ENCODE measurements at regions not wholly inside any gene's neighbourhood (a gene's known extent, or its start where the extent isn't known, plus 50 kb on each side); places are given as distances from the start of the nearest gene placed in this dataset.

- Histone ChIP-seq H3K27ac (ENCODE audit: low read length) (no peak overlapping the region), H3K9me3 (ENCODE audit: control insufficient read depth, low read depth, low read length) (no peaks in the 10 kb centered on the region), H3K9ac (ENCODE audit: low read length) (no peak overlapping the region), H3K36me3 (ENCODE audit: control insufficient read depth, low read depth, low read length) (no peaks in the 10 kb centered on the region), H3K4me1 (ENCODE audit: control insufficient read depth, low read depth, low read length) (peaks cover 6% of the 10 kb centered on the region), H3K4me3 (ENCODE audit: low read length) (no peak overlapping the region), H3K27me3 (ENCODE audit: control insufficient read depth, insufficient read depth, low read length) (no peaks in the 10 kb centered on the region)
These were observed 549.2 kb upstream of the GRAMD2B start for GRCh38 chr5:125874057-125874456.

GRCh38 chr5:125874717-125875116 lies 548.5 kb upstream of the GRAMD2B start:
- no peaks in the 10 kb centered on the region for H3K27me3 ChIP-seq (ENCODE audit: control insufficient read depth, insufficient read depth, low read length)
- H3K27ac ChIP-seq (ENCODE audit: low read length) = no peak overlapping the region
- H3K36me3 ChIP-seq (ENCODE audit: control insufficient read depth, low read depth, low read length) = no peaks in the 10 kb centered on the region
- H3K4me3 ChIP-seq (ENCODE audit: low read length) = no peak overlapping the region
- no peak overlapping the region for H3K9ac ChIP-seq (ENCODE audit: low read length)
- no peaks in the 10 kb centered on the region for H3K9me3 ChIP-seq (ENCODE audit: control insufficient read depth, low read depth, low read length)
- peaks cover 6% of the 10 kb centered on the region for H3K4me1 ChIP-seq (ENCODE audit: control insufficient read depth, low read depth, low read length)

GRCh38 chr5:125877248-125877647 lies 546.0 kb upstream of the GRAMD2B start:
- Histone ChIP-seq H3K4me3 (ENCODE audit: low read length) (no peak overlapping the region), H3K27me3 (ENCODE audit: control insufficient read depth, insufficient read depth, low read length) (no peaks in the 10 kb centered on the region), H3K4me1 (ENCODE audit: control insufficient read depth, low read depth, low read length) (peaks cover 3% of the 10 kb centered on the region), H3K9me3 (ENCODE audit: control insufficient read depth, low read depth, low read length) (no peaks in the 10 kb centered on the region), H3K9ac (ENCODE audit: low read length) (no peak overlapping the region), H3K36me3 (ENCODE audit: control insufficient read depth, low read depth, low read length) (no peaks in the 10 kb centered on the region), H3K27ac (ENCODE audit: low read length) (no peak overlapping the region)

DNA sequence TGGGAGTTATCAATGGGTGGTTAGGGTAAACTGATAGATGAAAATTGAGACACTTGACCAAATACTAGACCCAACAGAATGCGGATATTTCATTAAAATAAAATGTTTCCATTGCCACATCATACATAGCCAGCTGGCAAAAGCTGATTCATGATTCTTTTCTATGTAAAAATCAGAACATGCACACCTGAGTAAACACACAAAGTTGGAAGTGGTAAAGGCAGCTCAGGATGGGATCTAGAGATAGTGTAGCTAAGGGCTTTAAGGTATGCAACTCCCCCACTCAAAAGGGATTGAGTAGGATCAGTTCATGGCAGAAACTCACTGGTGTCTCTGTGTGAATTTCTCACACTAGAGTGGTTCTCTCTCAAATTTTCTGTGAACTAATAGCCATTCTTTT lies 541.1 kb upstream of the GRAMD2B start:
- Histone ChIP-seq H3K27ac (ENCODE audit: low read length) (no peak overlapping the region), H3K27me3 (ENCODE audit: control insufficient read depth, insufficient read depth, low read length) (no peaks in the 10 kb centered on the region), H3K4me1 (ENCODE audit: control insufficient read depth, low read depth, low read length) (peaks cover 3% of the 10 kb centered on the region), H3K4me3 (ENCODE audit: low read length) (no peak overlapping the region), H3K9ac (ENCODE audit: low read length) (no peak overlapping the region), H3K36me3 (ENCODE audit: control insufficient read depth, low read depth, low read length) (no peaks in the 10 kb centered on the region), H3K9me3 (ENCODE audit: control insufficient read depth, low read depth, low read length) (no peaks in the 10 kb centered on the region)

GRCh38 chr5:125883223-125883622 lies 540.0 kb upstream of the GRAMD2B start:
- Histone ChIP-seq H3K9me3 (ENCODE audit: control insufficient read depth, low read depth, low read length) (no peaks in the 10 kb centered on the region), H3K27me3 (ENCODE audit: control insufficient read depth, insufficient read depth, low read length) (no peaks in the 10 kb centered on the region), H3K27ac (ENCODE audit: low read length) (no peak overlapping the region), H3K36me3 (ENCODE audit: control insufficient read depth, low read depth, low read length) (no peaks in the 10 kb centered on the region), H3K9ac (ENCODE audit: low read length) (no peak overlapping the region), H3K4me1 (ENCODE audit: control insufficient read depth, low read depth, low read length) (peaks cover 3% of the 10 kb centered on the region), H3K4me3 (ENCODE audit: low read length) (no peak overlapping the region)

DNA sequence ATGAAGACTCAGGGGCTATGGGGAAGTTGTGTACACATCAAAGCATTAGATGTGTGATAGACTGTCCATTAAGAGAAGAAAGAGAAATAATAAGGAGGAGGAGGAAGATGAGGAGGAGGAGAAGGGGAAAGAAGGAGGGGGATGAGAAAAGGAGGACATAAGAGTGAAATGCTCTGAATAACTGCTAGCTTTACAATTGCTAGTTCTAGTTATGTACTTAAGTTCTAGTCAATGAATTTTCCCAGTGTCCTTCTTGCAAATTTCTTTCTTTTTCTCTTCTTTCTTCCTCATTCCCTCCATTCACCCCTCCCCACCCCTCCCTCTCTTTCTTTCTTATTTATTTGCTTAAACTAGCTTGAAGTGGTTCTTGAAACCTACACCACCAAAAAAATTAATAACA lies 534.9 kb upstream of the GRAMD2B start:
- H3K36me3 ChIP-seq (ENCODE audit: control insufficient read depth, low read depth, low read length) = no peaks in the 10 kb centered on the region
- H3K9me3 ChIP-seq (ENCODE audit: control insufficient read depth, low read depth, low read length) = no peaks in the 10 kb centered on the region
- H3K4me1 ChIP-seq (ENCODE audit: control insufficient read depth, low read depth, low read length) = no peaks in the 10 kb centered on the region
- no peak overlapping the region for H3K4me3 ChIP-seq (ENCODE audit: low read length)
- H3K27me3 ChIP-seq (ENCODE audit: control insufficient read depth, insufficient read depth, low read length) = no peaks in the 10 kb centered on the region
- H3K27ac ChIP-seq (ENCODE audit: low read length) = no peak overlapping the region
- no peak overlapping the region for H3K9ac ChIP-seq (ENCODE audit: low read length)

DNA sequence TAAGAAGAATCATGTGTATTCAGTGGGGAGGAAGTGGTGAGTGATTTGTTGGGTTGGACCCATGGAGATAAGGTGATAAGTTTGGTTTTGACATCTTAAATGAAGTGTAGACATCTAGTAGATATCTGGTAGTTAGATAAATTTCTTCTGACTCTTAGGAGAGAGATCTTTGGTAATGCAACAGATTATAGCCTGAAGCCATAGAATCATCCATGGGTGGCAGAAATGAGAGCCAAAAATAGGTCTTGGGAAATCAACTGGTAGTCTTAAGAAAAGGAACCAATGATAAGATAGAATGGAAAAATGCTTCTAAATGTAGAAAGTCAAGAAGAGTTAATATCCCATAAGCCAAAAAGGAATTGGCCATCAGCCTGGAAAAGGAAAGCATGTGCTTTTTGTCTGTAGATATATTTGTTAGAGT lies 532.7 kb upstream of the GRAMD2B start:
- Histone ChIP-seq H3K4me3 (ENCODE audit: low read length) (no peak overlapping the region), H3K27me3 (ENCODE audit: control insufficient read depth, insufficient read depth, low read length) (no peaks in the 10 kb centered on the region), H3K27ac (ENCODE audit: low read length) (no peak overlapping the region), H3K36me3 (ENCODE audit: control insufficient read depth, low read depth, low read length) (no peaks in the 10 kb centered on the region), H3K4me1 (ENCODE audit: control insufficient read depth, low read depth, low read length) (no peaks in the 10 kb centered on the region), H3K9me3 (ENCODE audit: control insufficient read depth, low read depth, low read length) (no peaks in the 10 kb centered on the region), H3K9ac (ENCODE audit: low read length) (no peak overlapping the region)

GRCh38 chr5:125891061-125891725 lies 532.0 kb upstream of the GRAMD2B start:
- no peaks in the 10 kb centered on the region for H3K36me3 ChIP-seq (ENCODE audit: control insufficient read depth, low read depth, low read length)
- no peak overlapping the region for H3K27ac ChIP-seq (ENCODE audit: low read length)
- no peaks in the 10 kb centered on the region for H3K27me3 ChIP-seq (ENCODE audit: control insufficient read depth, insufficient read depth, low read length)
- H3K4me3 ChIP-seq (ENCODE audit: low read length) = no peak overlapping the region
- no peaks in the 10 kb centered on the region for H3K4me1 ChIP-seq (ENCODE audit: control insufficient read depth, low read depth, low read length)
- H3K9ac ChIP-seq (ENCODE audit: low read length) = no peak overlapping the region
- no peaks in the 10 kb centered on the region for H3K9me3 ChIP-seq (ENCODE audit: control insufficient read depth, low read depth, low read length)

DNA sequence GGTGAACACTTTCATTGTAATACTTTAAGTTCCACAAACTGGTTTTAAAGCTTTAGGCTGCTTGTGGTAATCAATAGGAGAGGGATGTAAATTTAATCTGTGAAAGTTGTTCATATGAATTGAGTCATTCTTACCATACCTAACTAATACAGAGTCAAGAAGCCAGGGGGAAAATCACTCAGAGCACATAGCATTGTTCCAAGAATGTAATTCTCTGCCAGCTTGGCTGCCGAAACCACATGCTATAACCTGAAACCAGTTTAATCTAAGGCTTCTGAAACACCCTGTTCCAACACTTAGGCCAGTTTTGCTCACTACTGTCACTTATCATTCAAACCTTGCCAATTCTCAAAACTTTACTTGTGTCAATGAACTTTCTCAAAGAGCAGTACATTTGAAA lies 528.8 kb upstream of the GRAMD2B start:
- H3K4me3 ChIP-seq (ENCODE audit: low read length) = no peak overlapping the region
- no peaks in the 10 kb centered on the region for H3K27me3 ChIP-seq (ENCODE audit: control insufficient read depth, insufficient read depth, low read length)
- H3K27ac ChIP-seq (ENCODE audit: low read length) = no peak overlapping the region
- no peaks in the 10 kb centered on the region for H3K36me3 ChIP-seq (ENCODE audit: control insufficient read depth, low read depth, low read length)
- H3K4me1 ChIP-seq (ENCODE audit: control insufficient read depth, low read depth, low read length) = no peaks in the 10 kb centered on the region
- H3K9me3 ChIP-seq (ENCODE audit: control insufficient read depth, low read depth, low read length) = no peaks in the 10 kb centered on the region
- H3K9ac ChIP-seq (ENCODE audit: low read length) = no peak overlapping the region

DNA sequence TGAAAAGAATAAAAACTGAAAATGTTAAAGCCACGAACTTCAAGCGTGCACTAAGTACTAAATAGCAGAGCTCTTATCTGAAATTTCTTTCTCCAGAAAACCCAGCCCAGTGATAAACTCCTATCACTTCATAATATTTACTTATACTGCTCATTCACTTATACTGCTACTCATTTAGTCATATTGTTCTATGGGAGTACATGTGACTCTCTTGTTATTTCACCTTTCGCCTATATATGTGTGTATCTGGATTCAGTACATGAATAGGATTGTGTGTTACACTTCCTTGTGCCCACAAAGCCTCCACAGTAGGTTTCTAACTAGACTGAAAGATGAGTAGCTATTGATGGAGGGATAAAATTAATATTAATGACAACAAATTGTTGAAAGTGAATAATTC lies 526.8 kb upstream of the GRAMD2B start:
- H3K9me3 ChIP-seq (ENCODE audit: control insufficient read depth, low read depth, low read length) = no peaks in the 10 kb centered on the region
- no peaks in the 10 kb centered on the region for H3K4me1 ChIP-seq (ENCODE audit: control insufficient read depth, low read depth, low read length)
- no peak overlapping the region for H3K9ac ChIP-seq (ENCODE audit: low read length)
- no peaks in the 10 kb centered on the region for H3K36me3 ChIP-seq (ENCODE audit: control insufficient read depth, low read depth, low read length)
- no peaks in the 10 kb centered on the region for H3K27me3 ChIP-seq (ENCODE audit: control insufficient read depth, insufficient read depth, low read length)
- H3K27ac ChIP-seq (ENCODE audit: low read length) = no peak overlapping the region
- H3K4me3 ChIP-seq (ENCODE audit: low read length) = no peak overlapping the region

- Histone ChIP-seq H3K36me3 (ENCODE audit: control insufficient read depth, low read depth, low read length) (no peaks in the 10 kb centered on the region), H3K27me3 (ENCODE audit: control insufficient read depth, insufficient read depth, low read length) (no peaks in the 10 kb centered on the region), H3K27ac (ENCODE audit: low read length) (no peak overlapping the region), H3K4me3 (ENCODE audit: low read length) (no peak overlapping the region), H3K9ac (ENCODE audit: low read length) (no peak overlapping the region), H3K9me3 (ENCODE audit: control insufficient read depth, low read depth, low read length) (no peaks in the 10 kb centered on the region), H3K4me1 (ENCODE audit: control insufficient read depth, low read depth, low read length) (no peaks in the 10 kb centered on the region)
These were observed 526.1 kb upstream of the GRAMD2B start for GRCh38 chr5:125897089-125897488.

DNA sequence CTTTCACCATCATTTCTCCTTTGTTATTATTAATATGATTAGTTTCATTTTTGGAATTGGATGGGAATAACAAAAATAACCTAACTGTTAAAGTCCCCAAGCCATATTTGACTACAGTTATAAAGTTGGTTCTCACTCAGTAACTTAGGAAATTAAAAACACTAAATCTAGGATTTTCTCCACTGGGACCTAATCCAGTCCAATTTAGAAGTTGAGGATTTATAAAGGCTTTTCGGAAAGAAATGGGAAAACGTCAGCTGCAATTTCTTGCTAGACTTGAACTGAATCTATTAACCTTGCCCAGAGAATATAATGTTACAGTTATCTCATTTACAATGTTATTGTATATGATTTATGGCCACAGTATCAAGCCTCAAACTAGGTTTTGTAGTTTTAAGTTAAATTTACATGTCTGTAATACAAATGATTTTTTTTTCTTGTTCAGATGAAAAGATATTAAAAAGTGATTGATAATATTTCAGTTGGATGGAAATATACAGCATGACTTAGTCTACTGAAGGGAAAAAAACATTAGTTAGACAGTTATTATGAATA lies 524.3 kb upstream of the GRAMD2B start:
- H3K27me3 ChIP-seq (ENCODE audit: control insufficient read depth, insufficient read depth, low read length) = no peaks in the 10 kb centered on the region
- no peaks in the 10 kb centered on the region for H3K36me3 ChIP-seq (ENCODE audit: control insufficient read depth, low read depth, low read length)
- H3K4me1 ChIP-seq (ENCODE audit: control insufficient read depth, low read depth, low read length) = no peaks in the 10 kb centered on the region
- no peak overlapping the region for H3K4me3 ChIP-seq (ENCODE audit: low read length)
- H3K9me3 ChIP-seq (ENCODE audit: control insufficient read depth, low read depth, low read length) = no peaks in the 10 kb centered on the region
- H3K27ac ChIP-seq (ENCODE audit: low read length) = no peak overlapping the region
- H3K9ac ChIP-seq (ENCODE audit: low read length) = no peak overlapping the region

All from iPS-18a (cell line).